MM.1S (cell line): ENCODE measurements at regions not wholly inside any gene's neighbourhood (a gene's known extent, or its start where the extent isn't known, plus 50 kb on each side); places are given as distances from the start of the nearest gene placed in this dataset.

Source experiments
- DNase-seq: peaks from one replicate; pipeline ENCODE4 v3.0.0-alpha.2; 2015
- H2AFZ ChIP-seq: fragments of 300-600 bp; sonication (generic); 2 replicates; pipeline ENCODE4 v1.6.0; 2016; ENCODE audit warnings: antibody characterized with exemption, low read length
- H3F3A ChIP-seq: fragments of 300-600 bp; sonication (generic); 2 replicates; pipeline ENCODE4 v1.6.1; 2016; ENCODE audit warnings: mild to moderate bottlenecking, antibody characterized with exemption, low read length, moderate library complexity, mixed read lengths; ENCODE audit not compliant: insufficient read depth
- H3K27ac ChIP-seq: fragments of 300-600 bp; sonication (generic); 2 replicates; pipeline ENCODE4 v1.5.1; 2016; ENCODE audit warnings: mild to moderate bottlenecking, low read length
- H3K27me3 ChIP-seq: fragments of 300-600 bp; sonication (generic); replicated peaks from 2 replicates; pipeline ENCODE4 v1.6.0; 2016; ENCODE audit warnings: low read length; ENCODE audit not compliant: insufficient read depth
- H3K36me3 ChIP-seq: fragments of 300-600 bp; sonication (generic); replicated peaks from 2 replicates; pipeline ENCODE4 v1.6.1; 2016; ENCODE audit warnings: mild to moderate bottlenecking, low read length, mixed read lengths; ENCODE audit not compliant: insufficient read depth
- H3K4me1 ChIP-seq: fragments of 300-600 bp; sonication (generic); 2 replicates; pipeline ENCODE4 v1.6.1; 2016; ENCODE audit warnings: low read length, mixed read lengths
- H3K4me2 ChIP-seq: fragments of 300-600 bp; sonication (generic); 2 replicates; pipeline ENCODE4 v1.6.0; 2016; ENCODE audit warnings: low read depth, low read length
- H3K4me3 ChIP-seq: fragments of 300-600 bp; sonication (generic); 2 replicates; pipeline ENCODE4 v1.5.1; 2016; ENCODE audit warnings: low read length, mixed read lengths
- H3K79me2 ChIP-seq: fragments of 300-600 bp; sonication (generic); 2 replicates; pipeline ENCODE4 v1.6.1; 2016; ENCODE audit warnings: mixed run types, low read length, mixed read lengths
- H3K9ac ChIP-seq: fragments of 300-600 bp; sonication (generic); 2 replicates; pipeline ENCODE4 v1.6.1; 2016; ENCODE audit warnings: low read length, mixed read lengths
- H3K9me2 ChIP-seq: fragments of 300-600 bp; sonication (generic); replicated peaks from 2 replicates; pipeline ENCODE4 v1.6.1; 2016; ENCODE audit warnings: mild to moderate bottlenecking, low read length, mixed read lengths; ENCODE audit not compliant: insufficient read depth
- H3K9me3 ChIP-seq: fragments of 300-600 bp; sonication (generic); replicated peaks from 2 replicates; pipeline ENCODE4 v1.6.1; 2016; ENCODE audit warnings: mild to moderate bottlenecking, low read length, mixed read lengths; ENCODE audit not compliant: insufficient read depth
- H4K20me1 ChIP-seq: fragments of 300-600 bp; sonication (generic); 2 replicates; pipeline ENCODE4 v1.6.1; 2016; ENCODE audit warnings: mild to moderate bottlenecking, low read length, moderate library complexity, mixed read lengths; ENCODE audit not compliant: insufficient read depth
- EZH2 ChIP-seq: fragments of 300-600 bp; sonication (generic); optimal IDR thresholded peaks from 2 replicates; pipeline ENCODE3; 2017; ENCODE audit warnings: low read depth, mild to moderate bottlenecking, antibody characterized with exemption, low read length, mixed read lengths
- EZH2phosphoT487 ChIP-seq: fragments of 300-600 bp; sonication (generic); IDR thresholded peaks from 2 replicates; pipeline ENCODE4 v1.6.1; 2018; ENCODE audit warnings: antibody characterized with exemption, low read length
- TF ChIP-seq, protein P1 (sequence below): fragments of 300-600 bp; sonication (generic); IDR thresholded peaks from 2 replicates; pipeline ENCODE4 v1.5.1; 2016; ENCODE audit warnings: antibody characterized with exemption, low read length, mixed read lengths

DNA sequence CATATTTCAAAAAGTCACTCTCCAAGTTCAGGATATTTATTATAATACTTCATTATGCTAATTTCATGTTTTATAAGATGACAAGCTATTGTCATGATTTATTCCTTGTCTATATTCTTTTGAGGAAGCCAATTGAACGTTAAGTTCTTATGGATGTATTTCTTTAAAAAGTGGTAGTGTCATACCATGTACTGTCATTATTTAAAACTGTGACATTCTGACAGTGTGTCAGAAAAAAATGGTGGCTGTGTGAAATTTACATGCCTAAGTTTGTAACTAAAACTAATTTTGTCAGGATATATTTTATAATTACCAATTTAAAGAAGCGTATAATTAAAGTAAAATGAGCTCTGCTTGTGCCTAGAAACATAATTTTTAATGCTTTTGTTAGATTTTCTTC lies 158.9 kb upstream of the HDAC9 start:
- no peaks in the 10 kb centered on the region for H4K20me1 ChIP-seq
- H3K9me2 ChIP-seq: no peaks in the 10 kb centered on the region
- H3K9me3 ChIP-seq: no peaks in the 10 kb centered on the region
- no peak overlapping the region for H2AFZ ChIP-seq
- no peaks in the 10 kb centered on the region for H3K79me2 ChIP-seq
- no peaks in the 10 kb centered on the region for H3K27me3 ChIP-seq
- H3K9ac ChIP-seq: no peak overlapping the region
- no peak overlapping the region for H3K4me3 ChIP-seq
- no peak overlapping the region for H3K27ac ChIP-seq
- no peaks in the 10 kb centered on the region for H3F3A ChIP-seq
- H3K4me1 ChIP-seq: no peaks in the 10 kb centered on the region
- H3K36me3 ChIP-seq: no peaks in the 10 kb centered on the region
- no peak for TF ChIP-seq EZH2phosphoT487
- TF ChIP-seq EZH2: no peak
- TF ChIP-seq, protein P1, sequence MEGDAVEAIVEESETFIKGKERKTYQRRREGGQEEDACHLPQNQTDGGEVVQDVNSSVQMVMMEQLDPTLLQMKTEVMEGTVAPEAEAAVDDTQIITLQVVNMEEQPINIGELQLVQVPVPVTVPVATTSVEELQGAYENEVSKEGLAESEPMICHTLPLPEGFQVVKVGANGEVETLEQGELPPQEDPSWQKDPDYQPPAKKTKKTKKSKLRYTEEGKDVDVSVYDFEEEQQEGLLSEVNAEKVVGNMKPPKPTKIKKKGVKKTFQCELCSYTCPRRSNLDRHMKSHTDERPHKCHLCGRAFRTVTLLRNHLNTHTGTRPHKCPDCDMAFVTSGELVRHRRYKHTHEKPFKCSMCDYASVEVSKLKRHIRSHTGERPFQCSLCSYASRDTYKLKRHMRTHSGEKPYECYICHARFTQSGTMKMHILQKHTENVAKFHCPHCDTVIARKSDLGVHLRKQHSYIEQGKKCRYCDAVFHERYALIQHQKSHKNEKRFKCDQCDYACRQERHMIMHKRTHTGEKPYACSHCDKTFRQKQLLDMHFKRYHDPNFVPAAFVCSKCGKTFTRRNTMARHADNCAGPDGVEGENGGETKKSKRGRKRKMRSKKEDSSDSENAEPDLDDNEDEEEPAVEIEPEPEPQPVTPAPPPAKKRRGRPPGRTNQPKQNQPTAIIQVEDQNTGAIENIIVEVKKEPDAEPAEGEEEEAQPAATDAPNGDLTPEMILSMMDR: no peak
- DNase-seq: no peak
- no peak overlapping the region for H3K4me2 ChIP-seq

DNA sequence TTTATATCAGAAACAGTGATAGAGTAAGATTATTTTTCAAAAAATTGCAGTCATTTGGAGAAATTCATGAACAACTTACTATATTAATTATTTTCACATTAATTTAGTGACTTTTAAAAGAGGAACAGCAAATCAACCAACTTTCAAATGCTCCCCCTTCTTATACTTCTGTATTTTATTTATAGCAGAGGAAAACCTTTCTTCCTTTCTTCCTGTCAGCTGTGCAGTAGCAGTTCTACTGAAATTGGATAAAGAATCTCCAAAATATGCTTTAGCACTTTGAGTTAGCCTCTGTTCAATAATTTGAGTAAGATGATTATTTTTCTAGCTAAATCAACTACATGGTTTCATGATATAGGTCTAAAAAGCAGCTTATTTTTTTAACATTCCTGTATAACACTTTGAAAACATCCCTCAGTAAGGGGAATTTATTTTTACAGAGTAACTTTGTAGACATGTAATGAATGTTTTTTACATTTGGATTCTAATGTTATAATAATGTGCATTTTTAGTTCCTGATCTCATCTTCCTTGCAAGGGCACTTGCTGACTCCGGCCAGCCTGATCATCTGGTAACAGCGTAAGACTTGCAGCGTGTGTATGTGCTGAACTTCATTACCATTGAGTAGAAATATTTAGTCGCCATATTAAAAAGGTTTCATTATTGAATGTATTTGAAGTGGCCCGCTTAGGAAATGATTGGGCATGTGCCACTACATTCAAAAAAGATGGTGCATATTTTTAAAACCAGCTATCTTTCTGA lies 158.3 kb upstream of the HDAC9 start:
- TF ChIP-seq EZH2phosphoT487 (no peak), EZH2 (no peak)
- TF ChIP-seq, protein P1: no peak
- H3K36me3 ChIP-seq: no peaks in the 10 kb centered on the region
- no peaks in the 10 kb centered on the region for H3K4me1 ChIP-seq
- no peaks in the 10 kb centered on the region for H4K20me1 ChIP-seq
- no peak overlapping the region for H3K4me3 ChIP-seq
- H3K9me2 ChIP-seq: no peaks in the 10 kb centered on the region
- no peaks in the 10 kb centered on the region for H3F3A ChIP-seq
- H2AFZ ChIP-seq: no peak overlapping the region
- no peaks in the 10 kb centered on the region for H3K9me3 ChIP-seq
- H3K9ac ChIP-seq: no peak overlapping the region
- H3K27ac ChIP-seq: no peak overlapping the region
- no peaks in the 10 kb centered on the region for H3K27me3 ChIP-seq
- no peak for DNase-seq
- peak overlapping the region; percentile 10; the same call in 1 of the 2 replicates for H3K4me2 ChIP-seq
- H3K79me2 ChIP-seq: no peaks in the 10 kb centered on the region

DNA sequence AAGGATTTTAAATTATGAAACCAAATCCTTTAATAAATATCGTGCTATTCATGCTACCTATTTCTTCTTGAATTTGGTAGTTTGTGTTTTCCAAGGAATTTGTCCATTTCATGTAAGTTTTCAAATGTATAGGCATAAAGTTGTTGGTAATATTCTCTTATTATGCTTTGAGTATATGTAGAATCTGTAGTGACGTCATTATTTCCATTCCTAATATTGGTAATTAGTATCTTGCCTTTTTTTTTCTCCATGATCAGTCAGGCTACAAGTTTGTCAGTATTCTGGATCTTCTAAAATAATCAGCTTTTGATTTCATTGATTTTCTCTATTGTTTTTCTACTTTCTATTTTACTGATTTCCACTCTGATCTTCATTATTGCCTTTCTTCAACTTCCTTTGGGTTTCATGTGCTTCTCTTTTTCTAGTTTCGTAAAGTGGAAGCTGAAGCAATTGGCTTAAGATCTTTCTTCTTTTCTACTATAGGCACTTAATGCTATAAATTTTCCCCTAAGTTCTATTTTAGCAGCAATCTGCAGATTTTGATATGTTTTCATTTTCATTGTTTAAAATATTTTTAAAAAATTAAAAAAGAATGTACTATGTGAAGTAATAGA lies 156.5 kb upstream of the HDAC9 start:
- Histone ChIP-seq H2AFZ (no peak overlapping the region), H3F3A (no peaks in the 10 kb centered on the region)
- TF ChIP-seq EZH2phosphoT487 (no peak), EZH2 (no peak)
- TF ChIP-seq, protein P1: no peak

More for the DNA sequence above, 156.5 kb upstream of the HDAC9 start:
- Histone ChIP-seq H4K20me1 (no peaks in the 10 kb centered on the region), H3K79me2 (no peaks in the 10 kb centered on the region), H3K4me2 (no peak overlapping the region), H3K27ac (no peak overlapping the region), H3K4me1 (no peaks in the 10 kb centered on the region), H3K27me3 (no peaks in the 10 kb centered on the region), H3K36me3 (no peaks in the 10 kb centered on the region), H3K9me3 (no peaks in the 10 kb centered on the region), H3K9me2 (no peaks in the 10 kb centered on the region), H3K4me3 (no peak overlapping the region), H3K9ac (no peak overlapping the region)
- no peak for DNase-seq
